Parathyroid adenoma (tissue), 2 donors: ENCODE measurements at regions not wholly inside any gene's neighbourhood (a gene's known extent, or its start where the extent isn't known, plus 50 kb on each side); places are given as distances from the start of the nearest gene placed in this dataset.

Experiments used
- H2AFZ ChIP-seq: fragments of 300-600 bp; sonication (generic); one replicate; pipeline ENCODE4 v1.7.0; 2017; ENCODE audit warnings: antibody characterized with exemption, mild to moderate bottlenecking
- H3K27ac ChIP-seq: fragments of 300-600 bp; sonication (generic); one replicate; pipeline ENCODE4 v1.7.0; 2017
- H3K27me3 ChIP-seq: fragments of 300-600 bp; sonication (generic); one replicate; pipeline ENCODE4 v1.7.0; 2017; ENCODE audit warnings: low read length; ENCODE audit not compliant: control insufficient read depth, insufficient read depth
- H3K36me3 ChIP-seq: fragments of 300-600 bp; sonication (generic); one replicate; pipeline ENCODE4 v1.7.0; 2017; ENCODE audit warnings: low read length; ENCODE audit not compliant: control insufficient read depth, insufficient read depth
- H3K4me1 ChIP-seq: fragments of 300-600 bp; sonication (generic); one replicate; pipeline ENCODE4 v1.7.0; 2017; ENCODE audit warnings: control low read depth
- H3K4me2 ChIP-seq: fragments of 300-600 bp; sonication (generic); one replicate; pipeline ENCODE4 v1.7.0; 2017; ENCODE audit warnings: low read length
- H3K4me3 ChIP-seq: fragments of 300-600 bp; sonication (generic); one replicate; pipeline ENCODE4 v1.7.0; 2017; ENCODE audit warnings: low read depth, low read length
- H3K79me2 ChIP-seq: fragments of 300-600 bp; sonication (generic); one replicate; pipeline ENCODE4 v1.7.0; 2017; ENCODE audit warnings: control low read depth
- H3K9ac ChIP-seq: fragments of 300-600 bp; sonication (generic); one replicate; pipeline ENCODE4 v1.7.0; 2017; ENCODE audit warnings: mild to moderate bottlenecking
- H3K9me3 ChIP-seq: fragments of 300-600 bp; sonication (generic); one replicate; pipeline ENCODE4 v1.7.0; 2017; ENCODE audit warnings: low read length; ENCODE audit not compliant: control insufficient read depth
- TF ChIP-seq, protein P1 (sequence below): fragments of 300-600 bp; sonication (generic); IDR thresholded peaks from one replicate; pipeline ENCODE4 v1.7.0; 2017; ENCODE audit warnings: antibody characterized with exemption, mild to moderate bottlenecking
- donor health status: primary hyperparathyroidism.

DNA sequence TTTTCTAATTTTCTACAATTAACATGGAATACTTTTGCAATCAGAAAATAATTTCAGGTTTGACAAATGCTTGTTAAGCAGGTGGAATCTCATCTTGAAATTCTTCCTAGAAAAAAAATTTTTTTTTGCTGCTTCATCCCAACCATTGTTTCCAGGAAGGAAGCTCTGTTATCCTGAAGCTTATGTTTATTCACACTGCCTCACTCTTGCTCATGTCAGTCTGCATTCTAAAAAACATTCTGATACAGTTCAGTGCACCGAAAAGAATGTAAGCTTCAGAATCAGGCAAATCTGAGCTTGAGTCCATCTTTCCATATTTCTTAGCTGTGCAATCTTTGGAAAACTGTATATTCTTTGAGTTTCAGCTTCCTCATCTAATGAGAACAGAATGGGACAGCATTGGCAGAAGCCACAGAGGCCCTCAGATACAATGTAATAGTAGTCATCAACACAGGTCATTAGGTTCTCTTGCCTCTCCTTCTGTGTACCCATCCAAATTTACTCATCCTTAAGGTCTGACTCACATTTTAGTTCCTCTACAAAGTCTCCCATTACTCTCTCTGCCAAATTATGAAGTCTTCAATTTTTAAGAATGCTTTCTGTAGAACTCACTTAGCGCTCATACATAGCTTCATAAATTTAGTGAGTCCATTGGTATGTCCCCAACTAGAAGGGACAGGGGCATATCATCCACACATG lies 881.8 kb upstream of the NR2F2 start:
- Histone ChIP-seq H3K27me3 (no peaks in the 10 kb centered on the region), H3K9ac (no peak overlapping the region), H3K4me3 (no peak overlapping the region), H3K4me1 (no peaks in the 10 kb centered on the region), H2AFZ (no peak overlapping the region), H3K36me3 (no peaks in the 10 kb centered on the region), H3K79me2 (no peaks in the 10 kb centered on the region), H3K27ac (no peak overlapping the region), H3K9me3 (no peaks in the 10 kb centered on the region), H3K4me2 (no peak overlapping the region)
- TF ChIP-seq, protein P1, sequence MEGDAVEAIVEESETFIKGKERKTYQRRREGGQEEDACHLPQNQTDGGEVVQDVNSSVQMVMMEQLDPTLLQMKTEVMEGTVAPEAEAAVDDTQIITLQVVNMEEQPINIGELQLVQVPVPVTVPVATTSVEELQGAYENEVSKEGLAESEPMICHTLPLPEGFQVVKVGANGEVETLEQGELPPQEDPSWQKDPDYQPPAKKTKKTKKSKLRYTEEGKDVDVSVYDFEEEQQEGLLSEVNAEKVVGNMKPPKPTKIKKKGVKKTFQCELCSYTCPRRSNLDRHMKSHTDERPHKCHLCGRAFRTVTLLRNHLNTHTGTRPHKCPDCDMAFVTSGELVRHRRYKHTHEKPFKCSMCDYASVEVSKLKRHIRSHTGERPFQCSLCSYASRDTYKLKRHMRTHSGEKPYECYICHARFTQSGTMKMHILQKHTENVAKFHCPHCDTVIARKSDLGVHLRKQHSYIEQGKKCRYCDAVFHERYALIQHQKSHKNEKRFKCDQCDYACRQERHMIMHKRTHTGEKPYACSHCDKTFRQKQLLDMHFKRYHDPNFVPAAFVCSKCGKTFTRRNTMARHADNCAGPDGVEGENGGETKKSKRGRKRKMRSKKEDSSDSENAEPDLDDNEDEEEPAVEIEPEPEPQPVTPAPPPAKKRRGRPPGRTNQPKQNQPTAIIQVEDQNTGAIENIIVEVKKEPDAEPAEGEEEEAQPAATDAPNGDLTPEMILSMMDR: no peak

DNA sequence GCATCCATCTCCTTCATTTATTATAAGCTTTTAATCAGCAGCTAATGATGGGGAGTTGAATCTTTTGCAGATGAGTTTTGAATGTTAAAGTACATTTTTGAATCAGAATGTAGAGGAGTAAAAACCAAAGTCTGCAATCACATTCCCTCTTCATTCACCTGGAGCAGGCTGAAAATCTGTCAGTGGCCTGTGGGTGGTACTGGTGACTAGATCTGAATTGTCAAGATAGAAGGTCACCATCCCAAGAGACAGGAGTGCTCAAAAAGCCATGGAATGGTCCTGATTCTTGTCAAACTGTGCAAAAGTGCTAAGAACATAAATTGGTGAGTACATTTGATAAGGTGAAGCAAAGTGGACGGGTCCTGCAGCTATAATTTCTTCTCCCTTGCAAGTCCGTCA lies 881.3 kb upstream of the NR2F2 start:
- H3K27ac ChIP-seq: no peak overlapping the region
- H3K4me1 ChIP-seq: no peaks in the 10 kb centered on the region
- no peaks in the 10 kb centered on the region for H3K79me2 ChIP-seq
- H3K36me3 ChIP-seq: no peaks in the 10 kb centered on the region
- H2AFZ ChIP-seq: no peak overlapping the region
- H3K9ac ChIP-seq: no peak overlapping the region
- TF ChIP-seq, protein P1: no peak
- no peak overlapping the region for H3K4me3 ChIP-seq
- H3K4me2 ChIP-seq: no peak overlapping the region
- H3K27me3 ChIP-seq: no peaks in the 10 kb centered on the region
- no peaks in the 10 kb centered on the region for H3K9me3 ChIP-seq

DNA sequence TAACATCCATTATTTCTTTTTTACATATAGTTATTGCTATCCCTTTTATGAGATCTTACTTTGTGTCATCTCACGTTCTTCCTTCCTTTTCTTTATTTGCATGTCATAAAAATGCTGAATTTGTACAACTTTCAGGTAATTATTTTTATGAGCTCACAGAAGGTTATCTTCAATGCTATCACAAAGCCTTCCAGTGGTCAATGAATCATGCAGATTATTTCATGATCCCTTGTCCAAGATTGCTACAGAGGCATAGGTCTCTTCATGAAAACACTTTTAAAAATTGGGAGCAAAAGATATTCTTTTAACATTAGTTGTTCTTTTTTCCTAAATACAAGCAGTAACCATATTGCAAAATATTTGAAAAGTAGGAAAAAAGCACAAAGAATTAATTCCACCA lies 880.1 kb upstream of the NR2F2 start:
- no peak overlapping the region for H3K4me3 ChIP-seq
- no peaks in the 10 kb centered on the region for H3K79me2 ChIP-seq
- no peaks in the 10 kb centered on the region for H3K9me3 ChIP-seq
- no peaks in the 10 kb centered on the region for H3K36me3 ChIP-seq
- no peak overlapping the region for H3K4me2 ChIP-seq
- H3K9ac ChIP-seq: no peak overlapping the region
- H3K4me1 ChIP-seq: no peaks in the 10 kb centered on the region
- TF ChIP-seq, protein P1: no peak
- no peak overlapping the region for H3K27ac ChIP-seq
- no peak overlapping the region for H2AFZ ChIP-seq
- H3K27me3 ChIP-seq: no peaks in the 10 kb centered on the region

DNA sequence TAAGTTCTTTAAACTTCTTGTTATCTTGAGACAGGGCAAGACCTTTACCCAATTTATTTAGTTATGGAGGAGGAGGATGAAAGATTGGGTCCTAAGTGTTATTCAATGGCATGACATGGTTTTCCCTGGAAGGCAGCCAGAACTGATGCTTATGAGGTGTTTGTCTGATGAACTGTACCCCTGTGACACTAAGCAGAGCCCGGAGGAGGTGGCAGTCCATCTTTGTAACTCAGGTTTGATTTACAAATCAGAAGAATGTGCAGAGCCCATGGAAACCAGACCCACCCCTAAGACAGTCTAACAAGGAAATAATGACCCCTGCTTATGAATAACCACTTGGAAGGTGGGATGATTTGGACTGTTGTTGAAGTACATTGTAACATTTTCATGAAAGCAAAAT lies 878.6 kb upstream of the NR2F2 start:
- Histone ChIP-seq H3K27me3 (no peaks in the 10 kb centered on the region), H3K9me3 (no peaks in the 10 kb centered on the region), H3K4me2 (no peak overlapping the region), H3K36me3 (no peaks in the 10 kb centered on the region), H3K4me1 (no peaks in the 10 kb centered on the region), H3K4me3 (no peak overlapping the region), H3K79me2 (no peaks in the 10 kb centered on the region), H3K27ac (no peak overlapping the region), H3K9ac (no peak overlapping the region), H2AFZ (no peak overlapping the region)
- TF ChIP-seq, protein P1: no peak
